Fibroblast of villous mesenchyme (primary cell): ENCODE measurements at regions not wholly inside any gene's neighbourhood (a gene's known extent, or its start where the extent isn't known, plus 50 kb on each side); places are given as distances from the start of the nearest gene placed in this dataset.

Source experiments
- DNase-seq: peaks from one replicate; pipeline ENCODE4 v3.0.0-alpha.2; 2010; ENCODE audit warnings: low read depth
- H3K4me3 ChIP-seq: 2 replicates; pipeline ENCODE4 v1.5.1; 2011; ENCODE audit warnings: low read depth, mild to moderate bottlenecking, low read length
- TF ChIP-seq, protein P1 (sequence below): IDR thresholded peaks from 2 replicates; pipeline ENCODE4 v1.5.1; 2012; ENCODE audit warnings: low read depth, mild to moderate bottlenecking, low read length; ENCODE audit not compliant: insufficient read depth

DNA sequence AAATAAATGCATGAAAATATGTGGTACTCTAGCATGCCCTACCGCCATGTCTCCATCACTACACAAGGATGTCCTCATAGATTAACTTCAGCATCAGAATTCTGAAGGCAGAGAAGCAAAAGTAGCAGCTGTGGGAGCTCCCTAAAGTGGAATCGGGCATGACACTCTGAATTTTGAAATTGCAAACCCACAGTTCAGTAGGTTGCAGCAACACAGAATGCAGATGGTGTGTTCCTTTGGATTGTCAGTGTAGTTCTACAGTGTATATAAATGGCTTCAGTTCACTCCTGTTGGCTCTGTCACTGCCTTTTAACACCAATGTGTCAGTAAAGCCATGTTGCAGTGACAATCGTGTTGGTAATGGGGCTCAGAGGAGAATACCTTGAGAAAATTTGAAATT lies 973.6 kb upstream of the WWC1 start:
- TF ChIP-seq, protein P1, sequence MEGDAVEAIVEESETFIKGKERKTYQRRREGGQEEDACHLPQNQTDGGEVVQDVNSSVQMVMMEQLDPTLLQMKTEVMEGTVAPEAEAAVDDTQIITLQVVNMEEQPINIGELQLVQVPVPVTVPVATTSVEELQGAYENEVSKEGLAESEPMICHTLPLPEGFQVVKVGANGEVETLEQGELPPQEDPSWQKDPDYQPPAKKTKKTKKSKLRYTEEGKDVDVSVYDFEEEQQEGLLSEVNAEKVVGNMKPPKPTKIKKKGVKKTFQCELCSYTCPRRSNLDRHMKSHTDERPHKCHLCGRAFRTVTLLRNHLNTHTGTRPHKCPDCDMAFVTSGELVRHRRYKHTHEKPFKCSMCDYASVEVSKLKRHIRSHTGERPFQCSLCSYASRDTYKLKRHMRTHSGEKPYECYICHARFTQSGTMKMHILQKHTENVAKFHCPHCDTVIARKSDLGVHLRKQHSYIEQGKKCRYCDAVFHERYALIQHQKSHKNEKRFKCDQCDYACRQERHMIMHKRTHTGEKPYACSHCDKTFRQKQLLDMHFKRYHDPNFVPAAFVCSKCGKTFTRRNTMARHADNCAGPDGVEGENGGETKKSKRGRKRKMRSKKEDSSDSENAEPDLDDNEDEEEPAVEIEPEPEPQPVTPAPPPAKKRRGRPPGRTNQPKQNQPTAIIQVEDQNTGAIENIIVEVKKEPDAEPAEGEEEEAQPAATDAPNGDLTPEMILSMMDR: no peak
- DNase-seq: no peak
- no peak overlapping the region for H3K4me3 ChIP-seq

GRCh38 chr5:167319243-167319642 lies 972.2 kb upstream of the WWC1 start:
- H3K4me3 ChIP-seq: no peak overlapping the region
- TF ChIP-seq, protein P1: no peak
- no peak for DNase-seq

GRCh38 chr5:167320019-167320418 lies 971.4 kb upstream of the WWC1 start:
- no peak for DNase-seq
- TF ChIP-seq, protein P1: no peak
- H3K4me3 ChIP-seq: no peak overlapping the region

- no peak for DNase-seq
- TF ChIP-seq, protein P1: no peak
These were observed 959.1 kb upstream of the WWC1 start for GRCh38 chr5:167332309-167332708.

DNA sequence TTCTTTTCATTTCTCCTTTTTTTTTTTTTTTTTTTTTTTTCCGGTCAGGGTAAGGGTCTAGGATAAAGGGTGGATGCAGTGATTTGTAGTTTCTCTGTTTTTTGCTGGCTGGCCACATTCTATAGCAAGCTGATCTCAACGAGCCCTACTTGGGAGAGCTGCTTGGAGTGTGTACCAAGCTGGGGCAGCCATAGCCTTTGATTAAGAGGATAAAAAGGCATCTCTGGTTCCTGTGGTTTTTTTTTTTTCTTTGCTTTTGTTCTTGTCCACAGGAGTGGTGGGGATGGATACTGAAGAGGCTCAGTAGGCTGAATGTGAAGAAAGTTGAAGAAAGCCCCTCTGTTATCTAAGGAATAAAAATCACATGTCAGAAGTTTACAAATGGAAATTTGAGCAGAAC lies 955.3 kb upstream of the WWC1 start:
- H3K4me3 ChIP-seq: no peak overlapping the region
- no peak for DNase-seq
- TF ChIP-seq, protein P1: no peak

More at GRCh38 chr5:167332309-167332708, 959.1 kb upstream of the WWC1 start:
- H3K4me3 ChIP-seq: no peak overlapping the region

DNA sequence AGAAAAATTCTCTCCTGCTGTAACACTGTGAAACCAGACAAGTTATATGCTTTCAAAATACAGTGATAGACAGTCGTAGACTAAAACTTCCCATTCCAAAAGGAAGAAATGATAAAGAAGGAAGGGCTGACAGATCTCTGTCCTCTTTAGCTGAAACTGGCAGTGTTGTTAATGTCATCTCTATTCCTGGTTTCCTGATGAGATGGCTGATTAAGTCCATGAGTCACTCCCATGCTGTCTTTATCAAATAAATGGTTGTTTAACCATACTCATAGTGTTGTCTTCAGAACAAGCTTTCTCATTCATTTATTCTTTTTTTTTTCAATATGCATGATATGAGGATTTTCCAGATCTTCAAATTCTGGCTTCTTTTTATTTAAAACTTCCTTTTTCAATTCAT lies 952.2 kb upstream of the WWC1 start:
- TF ChIP-seq, protein P1: no peak
- no peak for DNase-seq
- no peak overlapping the region for H3K4me3 ChIP-seq

GRCh38 chr5:167346461-167346860 lies 945.0 kb upstream of the WWC1 start:
- no peak overlapping the region for H3K4me3 ChIP-seq
- DNase-seq: no peak
- TF ChIP-seq, protein P1: no peak
